ENCODE measurements at regions not wholly inside any gene's neighbourhood (a gene's known extent, or its start where the extent isn't known, plus 50 kb on each side); places are given as distances from the start of the nearest gene placed in this dataset.

- no peak overlapping the region for H3K4me3 ChIP-seq (ENCODE audit: control insufficient read depth, low read depth, low read length)
- no peak for TF ChIP-seq CTCF (conservative IDR thresholded peaks at IDR 0.05; ENCODE audit: control insufficient read depth, insufficient read depth, low read depth, low read length)
- no peak for DNase-seq (ENCODE audit: low read depth)
Observed at GRCh38 chr4:27830251-27830650, 969.6 kb downstream of the STIM2 start.

GRCh38 chr4:27835851-27836250 lies 975.2 kb downstream of the STIM2 start:
- TF ChIP-seq CTCF (conservative IDR thresholded peaks at IDR 0.05; ENCODE audit: control insufficient read depth, insufficient read depth, low read depth, low read length) = no peak
- no peak overlapping the region for H3K4me3 ChIP-seq (ENCODE audit: control insufficient read depth, low read depth, low read length)
- no peak for DNase-seq (ENCODE audit: low read depth)

- TF ChIP-seq CTCF (conservative IDR thresholded peaks at IDR 0.05; ENCODE audit: control insufficient read depth, insufficient read depth, low read depth, low read length) = no peak
- no peak overlapping the region for H3K4me3 ChIP-seq (ENCODE audit: control insufficient read depth, low read depth, low read length)
- peak; percentile 0 for DNase-seq (ENCODE audit: low read depth)
Observed at GRCh38 chr4:27836523-27836922, 975.9 kb downstream of the STIM2 start.

GRCh38 chr4:27843776-27844175 lies 983.1 kb downstream of the STIM2 start:
- no peak overlapping the region for H3K4me3 ChIP-seq (ENCODE audit: control insufficient read depth, low read depth, low read length)
- no peak for TF ChIP-seq CTCF (conservative IDR thresholded peaks at IDR 0.05; ENCODE audit: control insufficient read depth, insufficient read depth, low read depth, low read length)
- DNase-seq (ENCODE audit: low read depth) = no peak

GRCh38 chr4:27844376-27844775 lies 983.7 kb downstream of the STIM2 start:
- peak; percentile 25 for DNase-seq (ENCODE audit: low read depth)
- no peak for TF ChIP-seq CTCF (conservative IDR thresholded peaks at IDR 0.05; ENCODE audit: control insufficient read depth, insufficient read depth, low read depth, low read length)
- H3K4me3 ChIP-seq (ENCODE audit: control insufficient read depth, low read depth, low read length) = no peak overlapping the region

- peak; percentile 7 for DNase-seq (ENCODE audit: low read depth)
- no peak overlapping the region for H3K4me3 ChIP-seq (ENCODE audit: control insufficient read depth, low read depth, low read length)
- no peak for TF ChIP-seq CTCF (conservative IDR thresholded peaks at IDR 0.05; ENCODE audit: control insufficient read depth, insufficient read depth, low read depth, low read length)
Observed at GRCh38 chr4:27846951-27847350, 986.3 kb downstream of the STIM2 start.

GRCh38 chr4:27861381-27861787 lies 1000.7 kb downstream of the STIM2 start:
- H3K4me3 ChIP-seq (ENCODE audit: control insufficient read depth, low read depth, low read length) = no peak overlapping the region
- DNase-seq (ENCODE audit: low read depth) = peak; percentile 64
- peak; percentile 69 for TF ChIP-seq CTCF (conservative IDR thresholded peaks at IDR 0.05; ENCODE audit: control insufficient read depth, insufficient read depth, low read depth, low read length)

Measured in fibroblast of mammary gland (primary cell).